Fibroblast of pulmonary artery (primary cell): ENCODE measurements at regions not wholly inside any gene's neighbourhood (a gene's known extent, or its start where the extent isn't known, plus 50 kb on each side); places are given as distances from the start of the nearest gene placed in this dataset.
"Not testable (repeated sequence)": the region's sequence is repeated elsewhere in the genome, so short reads cannot be mapped to it uniquely, and the experiment has no call there.

Experiments
- DNase-seq: peaks from one replicate; pipeline ENCODE4 v3.0.0-alpha.2; 2010; ENCODE audit warnings: low read depth
- H3K4me3 ChIP-seq: replicated peaks from 2 replicates; pipeline ENCODE4 v1.5.1; 2011; ENCODE audit warnings: low read depth, mild to moderate bottlenecking, control low read depth, low read length, moderate library complexity
- CTCF ChIP-seq: IDR thresholded peaks from 2 replicates; pipeline ENCODE4 v1.5.1; 2011; ENCODE audit warnings: mild to moderate bottlenecking, control low read depth, low read length, inconsistent platforms; ENCODE audit errors: missing control alignments

DNA sequence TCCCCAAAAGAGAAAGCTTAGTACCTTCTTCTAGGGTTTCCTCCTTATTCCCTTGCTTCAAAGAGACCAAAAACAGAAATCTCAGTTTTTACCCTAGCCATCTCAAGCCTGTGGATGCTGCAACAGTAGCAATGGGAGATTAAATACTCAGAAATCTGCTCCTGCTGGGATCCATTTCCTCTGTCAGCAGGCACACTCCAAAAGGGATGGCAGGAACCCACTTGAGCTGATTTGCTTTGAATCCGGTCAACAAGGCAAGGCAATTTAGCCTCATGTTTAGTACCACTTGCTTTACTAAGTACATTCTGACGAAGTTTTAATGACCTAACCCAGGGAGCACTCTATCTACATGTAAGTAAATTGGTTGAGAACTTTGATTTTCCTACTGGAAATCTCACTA, 590.0 kb upstream of the ADAMTS9 start:
- no peak for TF ChIP-seq CTCF
- no peak overlapping the region for H3K4me3 ChIP-seq
- no peak for DNase-seq

DNA sequence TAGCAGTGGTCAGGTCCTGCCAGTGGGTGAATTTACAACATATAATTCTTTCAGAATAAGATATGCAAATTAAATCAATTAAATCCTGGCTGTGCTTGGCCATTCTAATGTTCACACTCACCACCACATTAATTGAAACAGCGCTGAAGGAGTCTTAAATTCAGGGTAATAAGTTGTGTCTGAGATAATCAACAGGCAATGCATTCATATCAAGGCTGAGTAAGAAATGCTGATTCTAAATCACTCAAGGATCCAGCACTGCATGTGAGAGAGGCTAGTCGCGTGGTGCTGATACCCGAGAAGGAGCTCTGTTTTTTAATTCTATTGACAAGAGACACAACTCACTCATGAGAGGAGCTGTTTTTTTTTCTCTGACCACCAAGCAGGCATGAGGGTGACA, 588.8 kb upstream of the ADAMTS9 start:
- H3K4me3 ChIP-seq, result no peak overlapping the region
- TF ChIP-seq CTCF, result no peak
- no peak for DNase-seq

- peak; percentile 3 for DNase-seq
- TF ChIP-seq CTCF, result no peak
- H3K4me3 ChIP-seq, result no peak overlapping the region
Observed at GRCh38 chr3:65268426-65268825, 580.6 kb upstream of the ADAMTS9 start.

DNA sequence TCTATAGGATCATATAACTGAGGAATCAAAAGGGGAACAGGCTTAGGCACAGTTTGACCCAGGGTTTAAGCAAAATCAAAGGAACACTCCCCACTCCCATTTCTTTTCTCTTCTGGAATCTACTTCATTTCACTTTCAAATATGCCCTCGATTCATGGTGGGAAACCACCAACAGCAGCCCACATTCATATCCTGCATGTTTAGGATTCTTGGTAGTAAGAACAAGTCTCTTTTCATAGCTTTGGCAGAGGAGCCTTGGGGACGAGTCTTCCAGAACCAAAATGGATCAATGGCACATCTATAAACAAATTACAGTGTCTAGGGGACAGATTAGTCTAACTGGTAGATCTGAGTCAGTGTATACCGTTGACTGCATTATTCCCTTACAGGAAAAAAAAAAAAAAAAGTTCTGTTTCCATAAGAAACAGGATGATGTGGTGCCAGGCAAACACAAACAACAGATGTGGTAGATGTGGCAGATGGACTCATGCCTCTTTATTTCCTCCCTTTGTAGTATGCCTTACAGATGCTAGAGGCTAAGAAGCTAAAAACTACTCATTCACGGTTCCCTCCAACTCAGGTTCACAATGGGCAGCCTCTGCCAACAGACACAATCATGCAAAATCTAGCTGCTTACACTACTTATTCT, 578.3 kb upstream of the ADAMTS9 start:
- no peak for TF ChIP-seq CTCF
- no peak overlapping the region for H3K4me3 ChIP-seq
- DNase-seq, result no peak

- no peak overlapping the region for H3K4me3 ChIP-seq
- no peak for DNase-seq
- no peak for TF ChIP-seq CTCF
Observed at GRCh38 chr3:65265511-65265910, 577.7 kb upstream of the ADAMTS9 start.

DNA sequence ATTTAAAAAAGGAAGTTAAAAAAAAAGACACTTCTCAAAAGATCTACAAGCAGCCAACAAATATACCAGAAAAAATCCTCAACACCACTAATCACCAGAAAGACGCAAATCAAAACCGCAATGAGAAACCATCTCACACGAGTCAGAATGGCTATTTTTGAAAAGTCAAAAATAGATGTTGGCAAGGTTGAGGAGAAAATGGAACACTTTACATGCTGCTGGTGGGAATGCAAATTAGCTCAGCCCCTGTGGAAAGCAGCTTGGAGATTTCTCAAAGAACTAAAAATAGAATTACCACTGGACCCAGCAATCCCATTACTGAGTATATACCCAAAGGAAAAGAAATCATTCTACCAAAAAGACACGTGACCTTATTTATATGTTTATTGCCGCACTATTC, 574.7 kb upstream of the ADAMTS9 start:
- DNase-seq, result no peak
- H3K4me3 ChIP-seq, result no peak overlapping the region
- TF ChIP-seq CTCF, result no peak

DNA sequence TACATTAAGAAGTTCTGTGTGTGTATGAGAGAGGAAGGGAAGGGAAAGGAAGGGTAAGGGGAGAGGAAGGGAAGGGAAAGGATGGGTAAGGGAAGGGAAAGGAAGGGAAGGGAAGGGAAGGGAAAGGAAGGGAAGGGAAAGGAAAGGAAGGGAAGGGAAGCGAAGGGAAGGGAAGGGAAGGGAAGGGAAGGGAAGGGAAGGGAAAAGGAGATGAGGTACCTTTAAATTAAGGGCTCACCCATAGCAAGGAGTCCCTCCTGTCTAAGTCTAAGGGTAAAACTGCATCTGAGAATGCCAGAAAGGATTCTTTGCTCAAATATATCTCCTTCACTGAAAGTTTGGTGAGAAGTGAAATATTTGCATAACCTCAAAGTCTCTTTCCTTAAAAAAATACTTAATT, 572.1 kb upstream of the ADAMTS9 start:
- TF ChIP-seq CTCF, result no peak

GRCh38 chr3:65252914-65253313, 565.1 kb upstream of the ADAMTS9 start:
- not testable (repeated sequence) for H3K4me3 ChIP-seq, DNase-seq

More for the DNA sequence above, 572.1 kb upstream of the ADAMTS9 start:
- no peak for DNase-seq
- H3K4me3 ChIP-seq, result no peak overlapping the region
